Astrocyte (in vitro differentiated cells and primary cell): ENCODE measurements at regions not wholly inside any gene's neighbourhood (a gene's known extent, or its start where the extent isn't known, plus 50 kb on each side); places are given as distances from the start of the nearest gene placed in this dataset.

ENCODE experiments used
- CTCF ChIP-seq: IDR thresholded peaks from 2 replicates; pipeline ENCODE4 v1.5.1; 2011; ENCODE audit warnings: low read depth, mild to moderate bottlenecking, inconsistent platforms, low read length, moderate library complexity; ENCODE audit not compliant: insufficient read depth
- EZH2 ChIP-seq: IDR thresholded peaks from 2 replicates; pipeline ENCODE4 v1.6.1; 2012; ENCODE audit warnings: mild to moderate bottlenecking, low read length, inconsistent platforms; ENCODE audit not compliant: insufficient read depth

- TF ChIP-seq EZH2: no peak
- TF ChIP-seq CTCF: no peak
Measured at GRCh38 chr9:115445655-115446054, 327.7 kb upstream of the TNC start.
